Endodermal cell (in vitro differentiated cells): ENCODE measurements at regions not wholly inside any gene's neighbourhood (a gene's known extent, or its start where the extent isn't known, plus 50 kb on each side); places are given as distances from the start of the nearest gene placed in this dataset.

ENCODE experiments used
- DNase-seq: peaks from one replicate; pipeline ENCODE4 v3.0.0-alpha.2; 2017
- H3K27ac ChIP-seq: 2 replicates; pipeline ENCODE4 v1.5.1; 2013; ENCODE audit warnings: mild to moderate bottlenecking, low read depth, low read length, moderate library complexity
- H3K27me3 ChIP-seq: 2 replicates; pipeline ENCODE4 v1.6.1; 2013; ENCODE audit warnings: mild to moderate bottlenecking, low read length, moderate library complexity; ENCODE audit not compliant: insufficient read depth, control insufficient read depth, poor library complexity, severe bottlenecking
- H3K36me3 ChIP-seq: 2 replicates; pipeline ENCODE4 v1.7.0; 2013; ENCODE audit warnings: mild to moderate bottlenecking, low read length, moderate library complexity; ENCODE audit not compliant: control insufficient read depth, insufficient read depth
- H3K4me1 ChIP-seq: one replicate; pipeline ENCODE4 v1.7.0; 2013; ENCODE audit warnings: low read length; ENCODE audit not compliant: control insufficient read depth, insufficient read depth
- H3K4me3 ChIP-seq: 2 replicates; pipeline ENCODE4 v1.5.1; 2013; ENCODE audit warnings: mild to moderate bottlenecking, low read length, moderate library complexity
- H3K9ac ChIP-seq: 2 replicates; pipeline ENCODE4 v1.6.1; 2013; ENCODE audit warnings: mild to moderate bottlenecking, low read length, moderate library complexity; ENCODE audit not compliant: poor library complexity, severe bottlenecking; ENCODE audit errors: extremely low read depth
- H3K9me3 ChIP-seq: 2 replicates; pipeline ENCODE4 v1.6.1; 2013; ENCODE audit warnings: mild to moderate bottlenecking, low read length, moderate library complexity; ENCODE audit not compliant: control insufficient read depth
- H3K27ac Mint-ChIP-seq: 2 replicates; pipeline ENCODE4 v1.8.0; 2020; ENCODE audit warnings: mixed read lengths
- H3K27me3 Mint-ChIP-seq: 2 replicates; pipeline ENCODE4 v1.8.0; 2021; ENCODE audit warnings: mild to moderate bottlenecking, mixed read lengths; ENCODE audit not compliant: insufficient read depth
- H3K36me3 Mint-ChIP-seq: 2 replicates; pipeline ENCODE4 v1.8.0; 2020; ENCODE audit warnings: low read depth, mixed read lengths
- H3K4me1 Mint-ChIP-seq: 2 replicates; pipeline ENCODE4 v1.8.0; 2020; ENCODE audit warnings: mixed read lengths
- H3K4me3 Mint-ChIP-seq: 2 replicates; pipeline ENCODE4 v1.8.0; 2020; ENCODE audit warnings: mild to moderate bottlenecking, moderate library complexity, mixed read lengths
- H3K9me3 Mint-ChIP-seq: 2 replicates; pipeline ENCODE4 v1.8.0; 2020; ENCODE audit warnings: mild to moderate bottlenecking, mixed read lengths
- CTCF ChIP-seq: fragments of 200-600 bp; sonication (generic); conservative IDR thresholded peaks from 2 replicates; pipeline ENCODE4 v1.5.0; 2021; ENCODE audit warnings: antibody characterized with exemption, mild to moderate bottlenecking
- WGBS, 2 experiments: methylation state at CpG; one replicate each; pipeline versions ENCODE4 v1.1.5 to v1.1.7; 2013; ENCODE audit warnings: missing lambda C conversion rate in 2 of 2, mixed read lengths in 1 of 2; ENCODE audit not compliant: insufficient coverage in 1 of 2, insufficient read length in 1 of 2; 5-methylcytosine and 5-hydroxymethylcytosine counted together

DNA sequence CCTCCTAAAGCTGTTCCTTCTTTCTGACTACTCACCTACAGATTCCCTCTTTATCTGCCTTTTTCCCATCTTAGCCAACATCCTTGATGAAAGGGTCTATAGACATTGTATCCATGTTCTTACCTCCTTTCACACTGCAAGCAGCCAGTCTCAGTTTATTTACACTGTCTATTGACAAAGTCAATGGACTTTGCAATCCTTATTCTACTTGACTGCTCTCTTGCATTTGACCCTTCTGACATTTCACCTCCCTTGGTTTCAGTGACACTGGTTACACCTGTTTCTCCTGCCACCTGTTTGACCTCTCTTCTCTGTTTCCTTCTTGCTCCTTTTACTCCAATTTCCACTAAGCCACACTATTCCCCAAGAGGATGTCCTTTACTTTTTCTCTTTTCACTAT, 224.0 kb upstream of the SNX7 start:
- Mint-ChIP-seq H3K4me3 (no peak overlapping the region), H3K9me3 (no peaks in the 10 kb centered on the region), H3K27me3 (no peaks in the 10 kb centered on the region), H3K36me3 (no peaks in the 10 kb centered on the region), H3K27ac (no peak overlapping the region), H3K4me1 (peaks cover 6% of the 10 kb centered on the region)
- Histone ChIP-seq H3K4me3 (no peak overlapping the region), H3K9me3 (no peaks in the 10 kb centered on the region), H3K27ac (no peak overlapping the region), H3K4me1 (no peaks in the 10 kb centered on the region), H3K36me3 (no peaks in the 10 kb centered on the region), H3K9ac (no peak overlapping the region), H3K27me3 (no peaks in the 10 kb centered on the region)
- no peak for DNase-seq
- TF ChIP-seq CTCF = no peak

DNA sequence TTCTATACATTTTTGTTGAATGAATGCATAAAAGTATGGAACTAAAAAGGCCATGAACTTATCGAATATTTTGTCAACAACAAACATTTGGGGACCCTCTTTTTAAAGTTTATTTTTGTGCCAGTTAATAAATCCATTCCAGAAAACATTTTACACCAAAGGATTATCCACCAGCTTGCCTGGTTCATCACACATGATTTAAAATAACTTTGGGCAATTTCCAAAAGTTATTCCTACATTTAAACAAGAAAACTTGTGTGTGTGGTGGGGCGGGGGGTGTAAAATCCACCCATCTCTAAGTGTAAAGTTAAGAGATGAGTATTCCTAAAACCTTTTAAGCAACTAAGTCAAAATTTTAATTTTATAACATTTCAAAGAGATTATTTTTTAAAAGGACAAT, 224.5 kb upstream of the SNX7 start:
- H3K4me3 Mint-ChIP-seq = no peak overlapping the region
- H3K4me3 ChIP-seq = no peak overlapping the region
- no peak overlapping the region for H3K27ac Mint-ChIP-seq

GRCh38 chr1:98429965-98430443, 231.5 kb upstream of the SNX7 start:
- H3K27me3 ChIP-seq = no peaks in the 10 kb centered on the region
- WGBS, 2 experiments = 84 to 100% methylated on average over 2 of the region's 2 CpGs
- Mint-ChIP-seq H3K27ac (no peak overlapping the region), H3K4me3 (no peak overlapping the region), H3K4me1 (no peaks in the 10 kb centered on the region), H3K36me3 (no peaks in the 10 kb centered on the region), H3K27me3 (no peaks in the 10 kb centered on the region), H3K9me3 (no peaks in the 10 kb centered on the region)
- H3K4me3 ChIP-seq = no peak overlapping the region
- no peaks in the 10 kb centered on the region for H3K9me3 ChIP-seq
- no peak for DNase-seq
- TF ChIP-seq CTCF = no peak
- no peak overlapping the region for H3K27ac ChIP-seq
- H3K9ac ChIP-seq = no peak overlapping the region
- H3K36me3 ChIP-seq = no peaks in the 10 kb centered on the region
- no peaks in the 10 kb centered on the region for H3K4me1 ChIP-seq

More for the DNA sequence above, 224.5 kb upstream of the SNX7 start:
- Histone ChIP-seq H3K27ac (no peak overlapping the region), H3K4me1 (no peaks in the 10 kb centered on the region), H3K9me3 (no peaks in the 10 kb centered on the region), H3K9ac (no peak overlapping the region), H3K27me3 (no peaks in the 10 kb centered on the region), H3K36me3 (no peaks in the 10 kb centered on the region)
- Mint-ChIP-seq H3K9me3 (no peaks in the 10 kb centered on the region), H3K36me3 (no peaks in the 10 kb centered on the region), H3K4me1 (peaks cover 6% of the 10 kb centered on the region), H3K27me3 (no peaks in the 10 kb centered on the region)
- no peak for TF ChIP-seq CTCF
- no peak for DNase-seq
- WGBS, 2 experiments = 87% methylated on average over 1 of the region's 2 CpGs; no CpG with 5 or more reads in 1 of the 2 experiments
